OCI-LY7 (cell line): ENCODE measurements at regions not wholly inside any gene's neighbourhood (a gene's known extent, or its start where the extent isn't known, plus 50 kb on each side); places are given as distances from the start of the nearest gene placed in this dataset.

Experiments
- CTCF ChIP-seq: fragments of 200-600 bp; sonication (generic); conservative IDR thresholded peaks from 2 replicates; pipeline ENCODE4 v1.5.1; 2014; ENCODE audit warnings: mild to moderate bottlenecking, antibody characterized with exemption, low read length, moderate library complexity, mixed read lengths
- EZH2phosphoT487 ChIP-seq: fragments of 200-600 bp; sonication (generic); IDR thresholded peaks from 2 replicates; pipeline ENCODE4 v1.6.1; 2018; ENCODE audit warnings: low read depth, borderline replicate concordance, mild to moderate bottlenecking, mixed run types, antibody characterized with exemption, low read length, moderate library complexity, mixed read lengths

GRCh38 chr3:152771120-152771519 is 63.8 kb upstream of the P2RY1 start:
- TF ChIP-seq CTCF (no peak), EZH2phosphoT487 (no peak)
